Chondrocyte (in vitro differentiated cells): ENCODE measurements at regions not wholly inside any gene's neighbourhood (a gene's known extent, or its start where the extent isn't known, plus 50 kb on each side); places are given as distances from the start of the nearest gene placed in this dataset.
"Not testable (repeated sequence)": the region's sequence is repeated elsewhere in the genome, so short reads cannot be mapped to it uniquely, and the experiment has no call there.

Source experiments
- DNase-seq: peaks from one replicate; pipeline ENCODE4 v3.0.0; 2021; ENCODE audit warnings: mixed read lengths, low spot score
- H3K27ac Mint-ChIP-seq: one replicate; pipeline ENCODE4 v1.8.0; 2021; ENCODE audit warnings: mild to moderate bottlenecking, moderate library complexity, mixed read lengths; ENCODE audit not compliant: unreplicated experiment
- H3K27me3 Mint-ChIP-seq: 2 replicates; pipeline ENCODE4 v1.8.0; 2021; ENCODE audit warnings: low read depth, mixed read lengths
- H3K36me3 Mint-ChIP-seq: 2 replicates; pipeline ENCODE4 v1.8.0; 2021; ENCODE audit warnings: low read depth, mixed read lengths
- H3K4me1 Mint-ChIP-seq: 2 replicates; pipeline ENCODE4 v1.8.0; 2021; ENCODE audit warnings: low read depth, mild to moderate bottlenecking, mixed read lengths
- H3K4me3 Mint-ChIP-seq: one replicate; pipeline ENCODE4 v1.8.0; 2021; ENCODE audit warnings: mild to moderate bottlenecking, moderate library complexity, mixed read lengths; ENCODE audit not compliant: unreplicated experiment
- H3K9me3 Mint-ChIP-seq: 2 replicates; pipeline ENCODE4 v1.8.0; 2021; ENCODE audit warnings: low read depth, mixed read lengths
- TF ChIP-seq, protein P1 (sequence below): fragments of 200-600 bp; sonication (generic); IDR thresholded peaks from 2 replicates; pipeline ENCODE4 v1.5.0; 2021; ENCODE audit warnings: antibody characterized with exemption, mild to moderate bottlenecking, moderate library complexity

GRCh38 chr11:96827164-96827563 lies 437.4 kb downstream of the JRKL start:
- Mint-ChIP-seq H3K27ac (no peak overlapping the region), H3K9me3 (no peaks in the 10 kb centered on the region), H3K4me1 (no peaks in the 10 kb centered on the region), H3K4me3 (no peak overlapping the region), H3K27me3 (peaks cover 20% of the 10 kb centered on the region), H3K36me3 (no peaks in the 10 kb centered on the region)
- TF ChIP-seq, protein P1, sequence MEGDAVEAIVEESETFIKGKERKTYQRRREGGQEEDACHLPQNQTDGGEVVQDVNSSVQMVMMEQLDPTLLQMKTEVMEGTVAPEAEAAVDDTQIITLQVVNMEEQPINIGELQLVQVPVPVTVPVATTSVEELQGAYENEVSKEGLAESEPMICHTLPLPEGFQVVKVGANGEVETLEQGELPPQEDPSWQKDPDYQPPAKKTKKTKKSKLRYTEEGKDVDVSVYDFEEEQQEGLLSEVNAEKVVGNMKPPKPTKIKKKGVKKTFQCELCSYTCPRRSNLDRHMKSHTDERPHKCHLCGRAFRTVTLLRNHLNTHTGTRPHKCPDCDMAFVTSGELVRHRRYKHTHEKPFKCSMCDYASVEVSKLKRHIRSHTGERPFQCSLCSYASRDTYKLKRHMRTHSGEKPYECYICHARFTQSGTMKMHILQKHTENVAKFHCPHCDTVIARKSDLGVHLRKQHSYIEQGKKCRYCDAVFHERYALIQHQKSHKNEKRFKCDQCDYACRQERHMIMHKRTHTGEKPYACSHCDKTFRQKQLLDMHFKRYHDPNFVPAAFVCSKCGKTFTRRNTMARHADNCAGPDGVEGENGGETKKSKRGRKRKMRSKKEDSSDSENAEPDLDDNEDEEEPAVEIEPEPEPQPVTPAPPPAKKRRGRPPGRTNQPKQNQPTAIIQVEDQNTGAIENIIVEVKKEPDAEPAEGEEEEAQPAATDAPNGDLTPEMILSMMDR: peak; percentile 38
- no peak for DNase-seq

GRCh38 chr11:96841792-96842191 lies 452.0 kb downstream of the JRKL start:
- H3K36me3 Mint-ChIP-seq: no peaks in the 10 kb centered on the region
- H3K4me1 Mint-ChIP-seq: no peaks in the 10 kb centered on the region
- no peak overlapping the region for H3K4me3 Mint-ChIP-seq
- H3K27ac Mint-ChIP-seq: no peak overlapping the region
- no peak for DNase-seq
- peaks cover 6% of the 10 kb centered on the region for H3K27me3 Mint-ChIP-seq
- TF ChIP-seq, protein P1: no peak
- H3K9me3 Mint-ChIP-seq: no peaks in the 10 kb centered on the region

GRCh38 chr11:96842731-96843130 lies 452.9 kb downstream of the JRKL start:
- H3K27me3 Mint-ChIP-seq: peaks cover 6% of the 10 kb centered on the region
- no peaks in the 10 kb centered on the region for H3K9me3 Mint-ChIP-seq
- no peaks in the 10 kb centered on the region for H3K36me3 Mint-ChIP-seq
- H3K27ac Mint-ChIP-seq: no peak overlapping the region
- TF ChIP-seq, protein P1: no peak
- DNase-seq: no peak
- H3K4me3 Mint-ChIP-seq: no peak overlapping the region
- no peaks in the 10 kb centered on the region for H3K4me1 Mint-ChIP-seq

DNA sequence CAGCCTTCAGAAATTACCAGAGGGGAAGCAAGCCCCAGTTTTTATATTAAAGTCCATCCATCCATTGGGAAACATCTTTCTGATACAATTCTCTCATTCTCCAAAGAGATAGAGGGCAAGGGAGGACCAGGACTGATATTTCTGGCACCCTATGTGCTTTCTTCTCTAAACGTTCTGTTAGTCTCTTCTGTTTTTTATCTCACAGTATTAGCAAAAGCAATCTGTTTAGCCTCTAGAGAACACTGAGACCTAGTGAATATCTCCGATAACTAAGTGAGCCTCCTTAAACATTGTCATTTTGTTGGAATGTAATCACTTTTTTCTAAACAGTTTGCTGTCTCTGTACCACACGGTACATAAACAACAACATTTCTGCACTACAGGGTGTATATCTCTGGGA lies 464.6 kb downstream of the JRKL start:
- DNase-seq: no peak
- H3K9me3 Mint-ChIP-seq: no peaks in the 10 kb centered on the region
- H3K27ac Mint-ChIP-seq: no peak overlapping the region
- no peak overlapping the region for H3K4me3 Mint-ChIP-seq
- TF ChIP-seq, protein P1: no peak
- H3K27me3 Mint-ChIP-seq: peaks cover 9% of the 10 kb centered on the region
- no peaks in the 10 kb centered on the region for H3K36me3 Mint-ChIP-seq
- H3K4me1 Mint-ChIP-seq: no peaks in the 10 kb centered on the region

- not testable (repeated sequence) for H3K9me3 Mint-ChIP-seq, H3K36me3 Mint-ChIP-seq, H3K27me3 Mint-ChIP-seq, H3K27ac Mint-ChIP-seq, H3K4me1 Mint-ChIP-seq, H3K4me3 Mint-ChIP-seq, DNase-seq
These were observed 471.9 kb downstream of the JRKL start for GRCh38 chr11:96861722-96862121.

- peaks cover 3% of the 10 kb centered on the region for H3K9me3 Mint-ChIP-seq
These were observed 473.7 kb downstream of the JRKL start for GRCh38 chr11:96863520-96863919.

More at GRCh38 chr11:96863520-96863919, 473.7 kb downstream of the JRKL start:
- Mint-ChIP-seq H3K4me1 (no peaks in the 10 kb centered on the region), H3K4me3 (no peak overlapping the region), H3K36me3 (no peaks in the 10 kb centered on the region), H3K27me3 (peaks cover 3% of the 10 kb centered on the region), H3K27ac (no peak overlapping the region)
- DNase-seq: no peak
- TF ChIP-seq, protein P1: no peak
